GM19035 (cell line): ENCODE measurements at regions not wholly inside any gene's neighbourhood (a gene's known extent, or its start where the extent isn't known, plus 50 kb on each side); places are given as distances from the start of the nearest gene placed in this dataset.
A peak's percentile ranks its signal among the peaks of the same experiment; 100 is the strongest.
"Not testable (repeated sequence)": the region's sequence is repeated elsewhere in the genome, so short reads cannot be mapped to it uniquely, and the experiment has no call there.

ENCODE experiments used
- ATAC-seq: cut with Tn5 transposase; IDR thresholded peaks from one replicate; pipeline ENCODE4 v1.9.1; 2021; ENCODE audit not compliant: unreplicated experiment

DNA sequence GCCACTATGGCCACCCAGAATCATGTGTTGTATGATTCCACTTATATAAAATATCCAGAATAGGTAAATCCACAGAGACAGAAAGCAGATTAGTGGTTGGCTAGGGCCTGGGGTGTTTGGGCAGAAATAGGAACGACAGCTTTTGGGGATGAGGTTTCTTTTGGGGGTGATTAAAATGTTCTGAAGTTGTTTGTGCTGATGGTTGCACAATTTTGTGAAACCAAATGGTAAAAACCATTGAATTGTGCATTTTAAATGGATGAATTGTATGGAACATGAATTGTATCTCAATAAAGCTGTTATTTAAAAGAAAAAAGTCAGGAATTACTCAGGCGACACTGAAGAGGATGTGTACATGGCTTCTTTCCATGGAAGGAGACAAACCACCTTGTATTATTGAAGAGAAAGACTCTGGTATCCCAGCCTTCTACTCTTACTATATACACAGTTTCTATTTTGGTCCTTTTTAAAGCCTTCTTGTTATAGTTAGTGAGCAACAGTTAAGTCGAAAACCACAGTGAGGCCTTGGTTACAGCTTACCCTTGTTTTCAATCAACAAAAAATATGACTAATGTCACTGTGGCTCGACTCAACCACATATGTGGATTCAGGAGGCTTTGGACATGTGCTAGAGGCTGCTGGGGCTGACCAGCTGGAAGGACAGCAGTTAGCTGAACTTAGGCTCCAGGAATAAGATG lies 57.1 kb upstream of the KMT2E start:
- peak; percentile 95 for ATAC-seq

DNA sequence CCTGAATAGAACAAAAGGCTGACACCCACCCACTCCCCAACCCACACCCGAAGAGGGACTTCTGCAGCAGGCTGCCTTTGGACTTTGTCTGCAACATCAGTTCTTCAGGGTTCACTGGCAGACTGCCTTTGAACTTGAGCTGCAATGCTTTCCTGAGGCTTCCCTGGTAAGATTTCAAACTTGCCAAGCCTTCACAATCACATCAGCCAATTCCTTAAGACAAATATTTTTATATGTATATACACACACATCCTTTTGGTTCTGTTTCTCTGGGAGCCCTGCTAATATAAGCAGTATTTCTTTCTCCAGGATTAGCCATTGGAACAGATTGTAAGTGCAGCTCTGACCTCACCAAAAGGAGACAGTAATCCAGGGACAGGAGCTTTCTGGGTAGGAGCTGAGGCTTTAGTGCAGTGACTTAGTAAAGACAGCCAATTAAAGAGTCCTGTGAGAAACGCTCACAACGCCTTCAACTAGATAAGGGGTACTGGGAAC lies 55.6 kb upstream of the KMT2E start:
- no peak for ATAC-seq

DNA sequence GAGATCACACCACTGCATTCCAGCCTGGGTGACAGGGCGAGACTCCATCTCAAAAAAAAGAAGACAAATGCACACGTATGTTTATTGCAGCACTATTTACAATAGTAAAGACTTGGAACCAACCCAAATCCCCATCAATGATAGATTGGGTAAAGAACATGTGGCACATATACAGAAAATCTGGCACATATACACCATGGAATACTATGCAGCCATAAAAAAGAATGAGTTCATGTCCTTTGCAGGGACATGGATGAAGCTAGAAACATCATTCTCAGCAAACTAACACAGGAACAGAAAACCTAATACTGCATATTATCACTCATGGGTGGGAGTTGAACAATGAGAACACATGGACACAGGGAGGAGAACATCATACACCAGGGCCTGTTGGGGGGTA lies 54.5 kb upstream of the KMT2E start:
- ATAC-seq: not testable (repeated sequence)

DNA sequence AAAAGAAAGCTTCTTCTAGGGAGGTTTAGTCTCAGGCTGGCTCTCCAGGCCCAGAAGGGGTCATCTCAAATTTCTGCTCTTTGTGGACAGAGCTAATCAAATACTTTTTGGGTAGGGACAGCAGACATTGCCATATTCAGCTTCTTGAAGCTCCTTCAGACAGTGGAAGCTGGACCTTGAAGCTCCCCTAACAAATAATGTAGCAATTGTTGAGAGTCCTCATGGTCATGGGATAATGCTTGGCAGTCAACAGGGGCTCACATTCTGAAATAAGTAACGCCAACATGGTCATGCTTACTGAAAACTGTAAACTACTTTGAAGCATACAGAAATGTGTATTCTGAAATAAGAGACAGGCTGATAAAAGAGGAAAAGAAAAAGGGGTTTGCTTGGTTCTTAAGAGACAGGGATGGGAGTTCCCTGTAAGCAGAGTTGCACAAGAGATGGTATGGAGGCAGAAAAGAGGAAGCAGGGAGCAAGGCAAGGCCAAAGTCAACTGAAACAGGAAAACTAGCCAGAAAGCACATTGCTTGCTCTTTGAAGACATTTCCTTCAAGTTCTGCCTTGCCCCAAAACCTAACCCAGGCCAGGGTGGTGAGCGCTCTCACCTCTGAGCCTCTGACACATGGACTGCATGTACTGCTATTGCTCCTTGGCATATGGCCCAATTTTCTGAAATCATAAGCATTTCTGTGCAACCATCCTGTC lies 53.1 kb upstream of the KMT2E start:
- ATAC-seq: no peak

DNA sequence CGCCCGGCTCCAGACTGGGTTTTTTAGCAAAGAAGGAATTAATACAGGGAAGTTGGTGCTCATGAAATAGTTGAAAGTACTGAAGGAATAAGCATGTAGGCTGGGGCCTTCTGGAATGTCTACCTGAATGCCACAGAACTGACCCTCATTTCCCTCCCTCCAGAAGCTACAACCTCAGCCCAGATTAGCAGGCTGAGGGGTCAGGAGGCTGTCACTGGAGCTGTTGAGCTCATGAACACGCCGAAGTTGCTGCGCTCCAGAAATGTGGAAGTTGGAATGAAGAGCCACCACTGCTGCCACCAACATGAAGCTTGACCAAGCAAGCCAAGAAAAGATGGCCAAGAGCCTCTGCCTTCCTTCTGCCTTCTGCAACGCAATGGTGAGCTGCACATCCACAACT lies 52.2 kb upstream of the KMT2E start:
- ATAC-seq: no peak

DNA sequence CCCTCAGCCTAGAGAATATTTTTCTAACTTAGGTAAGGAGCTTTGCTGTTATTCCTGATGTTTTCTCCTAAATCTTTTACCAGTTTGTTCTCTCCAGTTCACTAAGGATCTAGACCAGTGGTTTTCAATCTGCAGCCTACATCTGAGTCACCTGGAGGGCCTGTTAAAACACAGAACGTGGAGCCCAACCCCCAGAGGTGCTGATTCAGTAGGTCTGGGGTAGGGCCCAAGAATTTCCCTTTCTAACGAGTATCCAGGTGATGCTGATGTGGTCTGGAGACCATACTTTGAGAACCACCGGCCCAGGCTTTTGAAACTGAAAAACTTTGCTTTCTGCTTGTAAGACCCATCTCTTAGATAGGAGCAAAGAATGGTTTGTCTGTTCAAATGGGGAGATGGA lies 51.2 kb upstream of the KMT2E start:
- no peak for ATAC-seq

DNA sequence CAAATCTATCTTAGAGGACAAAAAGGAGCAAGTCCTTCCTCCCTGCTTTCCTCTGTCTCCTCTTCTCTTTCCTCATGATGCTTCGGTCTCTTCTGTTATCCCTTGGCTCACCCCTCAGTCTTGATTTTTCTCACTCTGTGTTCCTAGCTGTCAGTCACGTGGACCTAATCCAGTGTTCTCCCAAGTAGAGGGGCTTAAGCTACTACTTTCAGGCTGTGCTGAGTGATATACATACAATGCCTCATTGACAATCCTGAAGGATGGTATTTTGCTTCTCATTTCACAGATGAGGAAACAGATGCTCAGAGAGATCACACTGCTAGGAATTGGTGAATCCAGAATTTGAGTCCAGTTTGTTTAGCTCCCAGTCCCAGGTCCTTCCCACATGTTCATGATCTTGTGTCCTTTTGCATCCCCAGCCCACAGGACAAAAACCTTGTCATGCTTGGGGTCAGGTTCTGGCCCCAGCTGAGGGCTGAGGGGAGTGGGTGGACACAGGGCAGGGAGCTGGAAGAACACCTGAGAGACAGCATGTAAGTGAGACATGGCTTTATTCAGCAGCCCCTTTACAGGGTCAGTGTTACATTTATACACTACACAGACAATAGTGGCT lies 50.5 kb upstream of the KMT2E start:
- no peak for ATAC-seq

DNA sequence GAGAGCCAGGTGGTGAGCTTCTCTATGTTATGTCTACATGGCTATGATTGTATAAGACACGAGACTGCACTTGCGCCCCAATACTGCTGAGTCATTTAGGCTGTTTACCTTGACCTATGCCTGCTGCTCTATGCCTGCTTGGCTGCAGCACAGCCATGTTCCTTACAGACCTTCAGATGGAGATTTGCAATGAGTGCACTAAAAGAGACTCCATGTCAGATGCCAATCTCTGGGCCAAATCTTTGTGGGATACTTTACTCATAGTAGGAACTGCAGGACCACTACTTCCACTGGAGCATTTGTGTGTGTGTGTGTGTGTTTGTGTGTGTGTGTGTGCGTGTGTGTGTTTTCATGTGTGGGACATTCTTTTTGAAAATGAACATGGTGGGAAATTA lies 50.0 kb upstream of the KMT2E start:
- no peak for ATAC-seq
